NT2/D1 (cell line): ENCODE measurements at regions not wholly inside any gene's neighbourhood (a gene's known extent, or its start where the extent isn't known, plus 50 kb on each side); places are given as distances from the start of the nearest gene placed in this dataset.
"Not testable (repeated sequence)": the region's sequence is repeated elsewhere in the genome, so short reads cannot be mapped to it uniquely, and the experiment has no call there.

Experiments used
- SUZ12 ChIP-seq: IDR thresholded peaks from 2 replicates; pipeline ENCODE4 v1.6.1; 2011; ENCODE audit not compliant: insufficient read length, insufficient read depth; ENCODE audit errors: extremely low read depth
- YY1 ChIP-seq: IDR thresholded peaks from 2 replicates; pipeline ENCODE4 v1.6.1; 2011; ENCODE audit not compliant: insufficient read length, insufficient read depth
- ZNF274 ChIP-seq: IDR thresholded peaks from 2 replicates; pipeline ENCODE4 v1.6.1; 2011; ENCODE audit warnings: mild to moderate bottlenecking, low read depth, low read length

DNA sequence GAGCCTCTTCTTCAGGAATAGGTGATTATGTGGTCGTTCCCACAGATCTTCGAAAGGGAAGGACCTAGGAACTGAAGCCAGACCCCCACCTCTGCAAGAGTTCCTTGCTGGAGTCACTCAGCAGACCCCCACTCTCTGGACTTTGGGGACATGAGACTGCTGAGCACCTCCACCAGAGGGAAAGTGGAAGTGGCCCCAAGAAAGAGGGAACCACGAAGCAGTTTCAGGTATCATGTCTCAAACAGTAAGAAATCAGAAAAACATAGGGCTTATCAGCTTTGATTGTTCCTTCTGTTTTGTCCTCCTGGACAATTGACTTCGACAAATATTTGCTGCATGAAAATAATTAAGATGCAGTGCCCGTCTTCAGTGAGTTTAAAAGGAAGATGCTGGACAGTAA, 98.9 kb downstream of the CDRT15L2 start:
- not testable (repeated sequence) for TF ChIP-seq SUZ12, YY1, ZNF274
